MV-4-11 (cell line): ENCODE measurements at regions not wholly inside any gene's neighbourhood (a gene's known extent, or its start where the extent isn't known, plus 50 kb on each side); places are given as distances from the start of the nearest gene placed in this dataset.
"Not testable (repeated sequence)": the region's sequence is repeated elsewhere in the genome, so short reads cannot be mapped to it uniquely, and the experiment has no call there.

Experiments used
- DNase-seq: peaks from one replicate; lab custom pipeline; 2025; lab: John Stamatoyannopoulos, UW

DNA sequence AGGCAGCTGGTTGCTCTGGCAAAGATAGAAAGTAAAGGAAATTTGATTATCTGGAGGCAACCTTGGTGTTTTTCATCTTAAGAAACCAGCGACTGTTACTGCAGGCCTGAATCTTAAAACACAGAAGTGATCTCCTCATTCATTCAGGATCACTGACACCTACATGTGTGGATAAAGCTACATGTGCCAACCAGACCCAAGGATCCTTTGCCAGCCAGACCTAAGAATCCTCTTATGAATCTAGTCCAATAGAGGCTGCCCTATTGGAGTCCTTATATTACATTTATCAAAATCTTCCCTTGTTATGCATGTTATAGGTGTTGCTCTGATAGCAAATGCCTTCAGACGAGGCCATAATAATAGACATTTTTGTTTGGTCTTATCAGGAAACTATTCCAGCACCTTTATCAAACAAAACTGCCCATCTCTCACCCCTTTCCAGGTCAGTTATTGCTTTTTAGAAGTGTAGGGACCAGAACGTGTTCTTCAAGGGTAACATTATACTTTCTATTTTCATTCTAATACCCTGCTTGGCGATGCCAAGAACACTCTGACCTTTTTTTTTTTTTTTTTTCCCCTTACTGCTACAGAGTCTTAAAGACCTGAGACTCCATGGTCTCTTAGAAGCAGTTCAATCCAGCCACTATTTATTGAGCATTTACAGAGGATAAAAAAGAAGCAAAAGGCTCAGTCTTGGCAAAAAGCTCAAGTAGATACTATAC, 175.5 kb upstream of the PTBP2 start:
- no peak for DNase-seq

- no peak for DNase-seq
These were observed 171.5 kb upstream of the PTBP2 start for GRCh38 chr1:96550061-96550460.

- DNase-seq = no peak
These were observed 169.1 kb upstream of the PTBP2 start for GRCh38 chr1:96552451-96552850.

- no peak for DNase-seq
These were observed 167.8 kb upstream of the PTBP2 start for GRCh38 chr1:96553811-96554210.

- DNase-seq = no peak
These were observed 167.2 kb upstream of the PTBP2 start for GRCh38 chr1:96554364-96554763.

DNA sequence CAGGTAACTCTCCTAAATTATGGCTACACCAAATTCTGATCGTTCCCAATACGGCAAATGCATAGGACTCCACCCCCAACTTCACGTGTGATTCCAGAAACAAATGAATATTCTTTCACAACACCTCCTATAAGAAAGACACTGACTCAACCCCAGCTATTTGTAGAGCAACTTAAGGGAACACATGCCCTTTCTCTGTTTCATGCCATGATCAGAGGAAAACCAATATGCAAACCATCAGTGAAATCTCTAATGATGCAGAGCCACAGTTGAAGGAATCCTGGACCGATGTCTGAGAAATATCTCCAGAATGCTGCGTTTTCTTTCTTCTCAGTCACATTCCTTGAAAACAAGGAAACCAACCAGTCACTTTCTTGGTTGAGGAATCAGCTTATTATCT, 164.2 kb upstream of the PTBP2 start:
- no peak for DNase-seq

- DNase-seq = no peak
These were observed 162.9 kb upstream of the PTBP2 start for GRCh38 chr1:96558635-96559034.

GRCh38 chr1:96559181-96559580, 162.4 kb upstream of the PTBP2 start:
- no peak for DNase-seq

DNA sequence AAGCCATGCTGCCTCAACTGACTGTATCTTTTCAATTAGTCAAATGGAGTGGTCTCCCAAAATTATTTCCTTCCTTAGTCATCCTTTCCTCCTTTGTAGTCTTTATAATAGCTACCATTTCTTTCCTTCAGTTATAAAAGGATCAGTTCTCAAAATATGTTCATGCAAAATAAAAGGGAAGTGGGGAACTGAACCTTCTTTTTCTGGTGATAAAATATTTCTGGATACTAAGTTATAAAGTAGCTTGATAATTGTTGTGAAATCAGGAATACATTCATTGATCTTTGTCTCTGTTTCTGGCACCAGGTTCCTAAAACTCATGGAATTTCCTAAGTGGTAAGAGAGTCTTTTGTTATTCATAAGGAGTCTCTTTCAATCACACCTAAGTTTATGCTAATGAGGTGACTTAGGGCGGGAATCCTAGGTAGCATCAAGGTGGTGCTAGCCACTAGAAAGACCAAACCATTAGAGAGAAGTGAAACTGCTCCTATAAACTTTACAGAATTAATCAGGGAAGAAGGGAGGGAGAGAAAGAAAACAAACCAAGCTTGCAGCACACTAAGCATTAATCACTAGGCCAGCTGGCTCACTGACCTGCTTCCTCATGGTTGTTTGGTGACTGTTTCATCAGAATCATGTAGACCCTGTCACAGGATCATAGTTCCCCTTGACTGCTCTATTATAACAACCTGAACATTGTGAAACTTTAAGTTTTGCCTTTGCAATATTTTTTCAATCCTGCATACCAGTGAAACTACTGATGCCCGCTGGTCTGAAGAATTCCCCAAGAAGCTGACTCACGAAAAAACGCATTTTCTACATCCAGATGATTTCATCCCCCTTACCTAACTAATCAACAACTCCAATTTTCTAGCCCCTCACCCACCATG, 161.6 kb upstream of the PTBP2 start:
- DNase-seq = peak; percentile 96

GRCh38 chr1:96562094-96562493, 159.5 kb upstream of the PTBP2 start:
- DNase-seq = no peak

GRCh38 chr1:96564401-96564800, 157.2 kb upstream of the PTBP2 start:
- DNase-seq = peak; percentile 44

DNA sequence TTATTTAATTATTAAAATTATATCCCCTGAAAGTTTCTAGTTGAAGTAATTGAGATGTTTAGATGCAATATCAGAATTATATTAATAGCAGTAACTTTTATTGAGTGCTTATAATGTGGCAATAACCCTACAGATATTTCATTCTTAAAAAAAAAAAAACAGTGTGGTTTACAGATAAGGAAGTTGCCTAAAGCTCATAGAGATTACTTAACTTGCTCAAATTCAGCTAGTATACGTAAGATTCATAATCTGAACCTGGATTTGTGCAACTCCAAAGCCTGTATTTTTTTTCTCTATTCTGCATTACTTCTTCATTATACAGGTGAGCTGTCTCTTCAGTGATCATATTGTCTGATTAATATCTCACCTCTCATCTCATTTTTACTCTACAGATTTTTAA, 156.0 kb upstream of the PTBP2 start:
- DNase-seq = peak; percentile 84

DNA sequence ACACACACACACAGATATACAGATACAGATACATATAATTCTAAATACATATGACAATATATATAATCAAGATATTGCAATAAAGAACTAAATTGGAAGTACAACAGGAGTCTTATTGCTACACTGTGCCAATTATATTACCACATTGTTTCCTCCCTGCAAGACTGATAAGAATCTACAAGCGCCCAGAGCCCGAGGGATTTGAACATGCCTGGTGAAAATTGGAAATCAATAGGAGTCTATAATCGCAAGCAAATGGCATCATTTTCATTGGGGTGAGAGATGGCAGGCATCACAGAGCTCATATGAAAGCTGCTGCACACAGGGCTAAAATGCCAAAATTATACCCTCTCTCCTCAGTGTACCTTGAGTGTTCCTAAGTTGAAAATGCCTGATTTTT, 152.9 kb upstream of the PTBP2 start:
- DNase-seq = no peak

- no peak for DNase-seq
These were observed 152.3 kb upstream of the PTBP2 start for GRCh38 chr1:96569288-96569687.

GRCh38 chr1:96579636-96580035, 141.9 kb upstream of the PTBP2 start:
- DNase-seq = peak; percentile 14

GRCh38 chr1:96580920-96581319, 140.7 kb upstream of the PTBP2 start:
- no peak for DNase-seq

DNA sequence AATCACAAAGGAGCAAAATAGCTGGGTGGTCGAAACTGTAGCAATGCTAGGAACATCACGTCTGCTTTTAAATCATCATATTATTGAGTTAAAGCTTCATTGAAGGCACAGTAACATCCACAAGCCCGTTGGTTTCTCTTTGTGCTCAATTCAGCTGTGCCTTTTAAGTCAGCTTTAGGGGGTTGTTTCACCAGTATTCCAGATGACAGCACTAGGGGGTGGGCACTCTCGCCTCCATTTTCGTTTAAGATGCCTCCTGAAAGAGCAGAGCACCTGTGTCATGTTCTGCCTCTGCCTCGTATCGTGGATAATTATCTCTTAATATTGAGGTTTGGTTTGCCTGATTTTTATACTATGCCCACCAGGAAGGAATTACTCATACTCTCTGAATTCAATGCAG, 139.8 kb upstream of the PTBP2 start:
- no peak for DNase-seq

- DNase-seq = no peak
These were observed 137.7 kb upstream of the PTBP2 start for GRCh38 chr1:96583903-96584302.

DNA sequence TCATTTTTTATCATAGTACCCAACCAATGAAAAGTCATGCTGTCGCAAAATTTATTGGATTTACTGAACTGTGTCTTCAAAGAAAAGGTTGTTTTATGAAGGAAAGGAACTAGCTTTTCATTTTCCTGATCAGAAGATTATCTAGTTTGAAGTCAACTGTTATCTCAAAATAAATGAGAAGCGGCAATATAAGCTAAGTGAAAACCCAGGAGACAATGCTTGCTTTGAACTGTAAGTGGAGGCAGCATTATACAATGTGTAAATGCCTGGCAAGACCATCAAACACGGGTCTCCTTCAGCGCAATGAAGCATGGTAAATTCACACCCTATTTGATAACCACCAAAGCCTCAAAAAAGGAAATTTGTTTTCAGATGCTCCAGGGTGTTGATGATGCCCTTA, 134.4 kb upstream of the PTBP2 start:
- no peak for DNase-seq

DNA sequence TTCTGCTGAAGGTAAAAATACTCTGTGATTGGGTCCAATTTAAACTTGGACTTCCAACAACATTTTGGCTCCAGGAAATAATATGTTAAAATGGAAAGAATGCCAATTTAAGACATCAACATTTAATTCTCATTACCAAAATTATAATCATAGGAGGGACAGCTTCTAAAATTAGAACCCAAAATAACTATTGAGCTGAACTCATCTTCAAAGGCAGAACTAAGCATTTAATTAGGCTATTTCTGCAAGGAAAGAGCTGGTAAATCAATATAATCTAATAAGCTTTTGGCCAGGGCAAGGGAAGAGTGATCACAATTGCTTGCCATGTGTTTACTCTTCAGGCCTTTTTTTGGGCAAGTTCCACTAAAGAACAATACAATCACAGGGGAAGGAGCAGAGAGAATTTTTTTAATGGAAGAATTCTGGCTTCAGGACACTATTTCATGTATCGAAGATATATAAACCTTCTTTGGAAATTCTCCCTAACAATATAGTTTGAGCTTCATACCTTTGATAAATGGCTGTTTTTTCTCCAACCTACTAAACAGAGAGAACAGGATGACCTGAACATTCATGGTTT, 133.1 kb upstream of the PTBP2 start:
- DNase-seq = no peak

DNA sequence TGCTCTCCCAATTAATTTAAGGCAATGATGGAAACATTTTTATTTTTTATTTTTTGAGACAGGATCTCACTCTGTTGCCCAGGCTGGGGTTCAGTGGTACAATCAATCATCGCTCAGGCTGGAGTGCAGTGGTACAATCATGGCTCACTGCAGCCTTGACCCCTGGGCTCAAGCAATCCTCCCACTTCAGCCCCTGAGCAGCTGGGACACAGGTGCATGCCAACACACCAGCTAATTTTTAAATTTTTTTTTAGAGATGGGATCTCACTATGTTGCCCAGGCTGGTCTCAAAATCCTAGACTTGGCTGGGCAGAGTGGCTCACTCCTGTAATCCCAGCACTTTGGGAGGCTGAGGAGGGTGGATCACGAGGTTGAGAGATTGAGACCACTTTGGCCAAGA, 126.1 kb upstream of the PTBP2 start:
- DNase-seq = not testable (repeated sequence)

DNA sequence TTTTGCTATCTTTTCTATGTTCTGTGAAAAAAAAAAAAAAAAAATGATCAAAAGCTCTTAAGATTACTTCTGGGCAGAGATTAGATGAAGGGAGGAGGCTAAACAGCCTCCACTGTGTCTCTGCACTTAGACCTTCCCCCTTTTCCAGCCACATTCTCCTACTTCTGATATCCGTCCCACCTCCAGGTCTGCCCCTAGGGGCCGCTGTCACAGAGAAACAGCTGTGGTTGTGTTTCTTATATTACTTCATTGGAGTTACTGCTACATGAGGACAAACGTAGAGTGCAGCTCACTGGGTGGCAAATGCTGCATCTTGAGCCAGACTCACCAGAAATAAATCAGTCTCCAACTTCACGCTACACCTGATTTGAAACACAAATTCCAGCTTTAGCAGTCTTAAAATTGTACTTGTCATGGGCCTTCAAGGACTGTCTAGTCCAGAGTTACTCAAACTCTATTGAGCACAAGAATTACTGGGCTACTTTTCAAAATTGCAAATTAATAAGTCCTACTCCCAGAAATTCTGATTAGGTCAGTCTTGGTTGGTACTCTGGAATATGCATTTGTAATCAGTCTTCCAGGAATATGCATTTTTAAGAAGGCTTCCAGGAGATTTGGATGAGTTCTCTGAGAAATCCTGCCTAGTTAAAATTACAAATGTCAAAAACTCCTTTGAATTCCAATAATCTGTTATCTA, 125.2 kb upstream of the PTBP2 start:
- peak; percentile 42 for DNase-seq
